ENCODE measurements at regions not wholly inside any gene's neighbourhood (a gene's known extent, or its start where the extent isn't known, plus 50 kb on each side); places are given as distances from the start of the nearest gene placed in this dataset.

DNA sequence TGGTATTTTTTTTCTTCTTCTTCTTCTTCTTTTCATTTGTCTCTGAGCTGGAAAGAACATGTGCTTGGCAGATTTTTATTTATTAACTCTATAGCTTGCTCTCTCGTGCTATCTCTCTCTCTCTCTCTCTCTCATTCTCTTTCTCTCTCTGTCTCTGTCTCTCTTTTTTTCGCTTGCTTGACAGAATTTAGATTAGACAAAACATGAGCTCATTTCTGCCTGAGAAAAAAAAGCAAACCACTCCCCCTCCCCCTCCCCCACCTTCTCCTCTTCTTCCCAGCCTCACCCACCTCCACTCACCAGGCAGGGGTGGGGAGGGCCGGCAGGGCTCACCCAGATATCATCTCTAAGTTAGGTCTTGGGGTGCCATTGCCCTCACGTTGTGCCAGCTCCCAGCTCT lies 81.5 kb downstream of the PJA1 start:
- intact Hi-C loops (cut with micrococcal nuclease): no loop called here

DNA sequence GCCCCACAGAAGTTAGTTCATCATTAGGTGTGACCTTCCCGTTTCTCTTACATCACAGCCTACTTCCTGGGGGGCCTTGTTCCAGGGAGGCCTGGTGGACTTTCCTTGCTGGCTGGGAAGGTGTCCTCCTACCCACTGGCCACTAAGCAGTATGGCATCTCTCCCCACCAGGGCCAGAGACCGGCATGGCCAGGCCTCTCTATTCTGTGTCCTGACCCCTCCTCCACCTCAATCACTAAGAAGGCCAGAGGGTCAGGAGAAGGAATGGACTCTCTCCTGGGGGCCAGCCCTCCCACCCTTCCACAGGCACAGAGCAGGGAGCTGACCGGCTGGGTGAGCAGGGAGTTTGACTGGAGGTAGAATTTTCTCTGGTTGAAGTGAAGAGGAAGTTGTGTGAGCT lies 81.9 kb downstream of the PJA1 start:
- intact Hi-C loops (cut with micrococcal nuclease): no loop called here

DNA sequence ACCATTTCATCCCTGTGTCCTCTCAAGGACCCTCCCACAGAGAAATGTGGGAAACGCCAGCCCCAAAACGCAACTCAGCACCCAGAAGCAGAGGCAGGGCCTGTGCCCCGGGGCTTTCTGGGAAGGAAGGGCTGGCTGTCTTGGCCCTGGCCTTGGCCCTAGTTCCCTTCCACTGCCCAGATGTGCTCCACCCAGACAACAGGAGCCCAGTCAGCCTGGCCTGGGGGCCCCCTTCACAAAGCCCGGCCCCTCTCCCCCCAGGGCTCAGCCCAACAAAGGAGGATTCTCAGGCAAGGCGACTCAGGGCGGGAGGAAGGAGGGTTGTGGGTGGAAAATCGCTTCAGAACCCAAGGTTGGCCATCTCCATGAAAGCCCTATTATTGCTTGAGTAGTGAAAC lies 82.5 kb downstream of the PJA1 start:
- intact Hi-C loops (cut with micrococcal nuclease): no loop called here

DNA sequence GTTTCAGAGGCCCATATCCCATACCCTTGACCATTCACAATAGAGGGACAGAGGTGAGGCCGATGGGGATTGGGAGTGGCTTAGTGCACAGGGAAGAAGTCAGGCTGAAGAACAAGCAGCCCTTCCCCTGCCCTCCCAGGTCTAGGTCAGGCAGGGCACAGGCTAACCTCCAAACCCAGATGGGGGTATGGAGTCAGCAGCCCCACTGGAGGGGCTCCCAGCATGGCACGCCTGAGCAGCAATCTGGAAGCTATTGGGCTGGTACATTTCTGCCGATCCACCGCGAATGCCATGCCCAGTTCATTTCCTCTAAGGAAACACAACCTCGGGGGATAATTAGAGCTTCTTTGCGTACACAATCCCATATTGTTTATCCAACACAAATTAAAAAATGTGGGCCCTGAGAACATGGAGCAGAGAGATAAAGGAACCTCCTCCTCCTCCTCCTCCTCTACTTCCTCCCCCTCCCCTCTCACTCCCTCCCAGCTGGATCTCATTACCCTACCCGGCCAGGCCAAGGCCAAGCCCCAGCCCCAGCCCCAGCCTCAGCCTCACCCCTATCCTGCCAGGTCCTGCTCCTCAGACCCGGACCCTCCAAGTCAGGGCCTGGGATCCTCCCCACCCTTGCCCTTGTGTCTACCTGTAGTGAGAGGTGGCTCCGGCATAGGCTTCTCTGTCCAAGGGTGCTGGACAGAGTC lies 83.0 kb downstream of the PJA1 start:
- intact Hi-C loops (cut with micrococcal nuclease): no loop called here

DNA sequence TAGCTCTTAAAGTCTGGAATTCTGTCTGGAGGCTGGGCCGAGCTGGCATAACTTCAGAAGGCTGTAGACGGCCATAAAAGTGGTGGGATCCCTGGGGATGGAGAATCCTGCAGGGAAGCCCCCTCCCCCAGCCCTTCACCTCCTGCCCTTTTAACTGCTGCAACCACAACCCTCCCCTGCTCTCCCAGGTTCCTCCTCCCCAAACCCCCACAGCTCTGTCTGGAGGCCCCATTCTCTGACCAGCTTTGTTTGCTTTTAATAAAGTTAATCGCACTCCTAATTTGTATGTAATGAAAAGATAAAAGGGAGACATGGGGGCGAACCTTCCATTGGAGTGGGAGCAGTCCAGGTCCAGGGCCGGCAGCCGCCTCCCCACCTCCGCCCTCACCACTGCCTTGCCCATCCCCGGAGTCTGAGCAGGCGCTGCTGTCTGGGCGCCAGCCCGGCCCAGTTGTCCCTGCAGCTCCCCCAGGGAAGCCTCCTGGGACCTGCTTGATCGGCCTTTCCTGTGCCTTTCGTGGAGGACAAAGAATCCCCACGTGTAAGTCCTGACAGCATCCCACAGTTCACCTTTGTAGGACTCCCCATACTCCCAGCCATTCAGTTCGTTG lies 84.3 kb downstream of the PJA1 start:
- intact Hi-C loops (cut with micrococcal nuclease): no loop called here

DNA sequence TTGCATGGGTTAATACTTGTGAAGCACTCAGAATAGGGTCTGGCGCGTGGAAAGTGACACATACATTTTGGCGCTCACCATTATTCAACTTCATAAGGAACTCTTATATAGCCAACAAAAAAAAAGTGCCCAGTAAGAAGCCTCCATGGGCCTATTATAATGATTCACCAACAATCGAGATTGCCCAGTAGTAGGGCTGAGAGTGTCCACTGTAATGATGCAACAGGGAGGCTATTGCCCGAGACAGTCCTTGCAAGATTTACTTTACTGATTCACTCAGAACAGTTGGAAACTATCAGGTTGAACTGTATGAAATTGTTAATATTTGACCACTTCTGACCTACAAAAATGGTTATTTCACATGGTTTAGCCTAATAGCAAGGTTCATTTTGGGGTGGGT lies 86.0 kb downstream of the PJA1 start:
- intact Hi-C loops (cut with micrococcal nuclease): no loop called here

DNA sequence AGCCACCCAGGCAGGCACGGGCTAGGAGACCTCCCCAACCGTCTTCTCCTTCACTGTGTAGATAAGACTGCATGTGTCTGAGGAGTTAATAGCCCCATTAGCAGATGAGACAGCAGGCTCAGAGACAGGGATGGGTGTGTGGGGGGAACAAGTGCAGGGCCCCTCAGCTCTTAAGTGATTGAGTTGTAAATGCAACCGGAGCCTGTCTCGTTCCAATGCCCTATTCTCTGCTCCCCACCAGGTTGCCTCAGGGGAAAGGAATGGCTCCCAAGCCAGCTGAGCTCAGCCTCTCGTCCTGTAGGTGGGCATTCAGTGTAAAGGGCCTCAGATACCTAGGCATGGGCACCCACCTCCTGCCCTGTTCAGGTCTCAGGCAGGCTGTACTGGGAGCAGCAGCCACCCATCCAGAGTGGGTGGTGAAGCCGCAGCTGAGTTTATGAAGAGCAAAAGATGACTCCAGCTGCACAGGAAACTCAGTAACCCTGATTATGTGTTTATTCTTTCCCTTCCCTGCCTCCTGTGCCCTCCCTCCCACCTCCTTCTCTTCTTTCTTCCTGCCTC lies 87.3 kb downstream of the PJA1 start:
- intact Hi-C loops (cut with micrococcal nuclease): no loop called here

DNA sequence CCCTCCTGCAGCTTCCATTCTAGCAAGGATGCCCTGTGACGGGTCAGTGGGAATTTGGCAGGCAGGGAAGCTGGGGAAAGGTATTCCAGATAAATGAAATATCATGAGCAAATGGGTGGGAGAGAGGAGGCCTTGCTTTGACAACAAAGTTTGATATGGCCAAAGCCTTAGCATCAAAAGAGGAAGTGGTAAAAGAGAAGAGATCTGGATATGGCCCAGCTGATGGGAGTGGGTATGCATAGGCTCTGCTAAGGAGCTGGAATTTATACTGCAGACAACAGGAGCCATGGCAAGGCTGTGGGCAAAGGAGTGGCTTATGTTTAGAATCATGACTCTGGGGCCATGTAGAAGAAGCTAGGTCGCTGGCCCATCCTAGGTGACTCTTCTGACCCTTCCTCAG lies 89.2 kb downstream of the PJA1 start:
- intact Hi-C loops (cut with micrococcal nuclease): no loop called here

DNA sequence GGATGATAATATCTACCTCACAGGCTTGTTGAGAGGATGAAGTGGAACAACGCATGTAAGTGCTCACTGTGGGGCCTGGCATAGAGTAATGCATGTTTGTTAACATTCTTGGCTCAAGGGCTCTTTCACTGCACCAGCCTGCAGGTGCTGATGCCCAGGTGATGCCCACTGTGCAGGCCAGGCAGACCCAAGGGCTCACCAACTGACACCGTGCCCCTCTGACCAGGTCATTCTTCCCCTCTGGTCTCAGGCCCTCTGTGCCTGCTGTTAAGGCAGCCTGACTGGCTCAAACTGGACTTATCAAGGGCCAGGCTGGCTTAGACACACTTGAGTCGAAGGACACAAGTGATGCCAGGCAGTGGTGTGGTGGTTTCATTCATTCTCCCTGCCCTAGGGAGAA lies 90.5 kb downstream of the PJA1 start:
- intact Hi-C loops (cut with micrococcal nuclease): no loop called here

DNA sequence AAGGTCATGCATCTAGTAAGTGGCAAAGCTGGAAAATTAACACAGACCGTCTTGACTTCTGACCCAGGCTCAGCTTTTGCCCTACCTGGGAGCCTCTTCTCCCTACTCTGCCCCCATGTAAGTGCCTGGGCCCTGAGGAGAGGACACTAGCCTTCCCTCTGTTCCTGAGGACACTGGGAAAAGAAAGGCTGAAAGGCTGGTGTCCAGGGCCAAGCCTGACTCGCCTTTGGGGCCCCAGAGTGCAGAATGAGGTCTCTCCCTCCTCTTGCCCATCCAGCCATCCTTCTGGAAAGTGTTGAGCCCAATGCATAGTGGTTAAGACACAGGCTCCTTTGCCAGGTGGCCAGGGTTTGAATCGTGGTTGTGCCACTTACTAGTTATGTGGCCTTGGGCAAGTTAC lies 91.5 kb downstream of the PJA1 start:
- intact Hi-C loops (cut with micrococcal nuclease): no loop called here

DNA sequence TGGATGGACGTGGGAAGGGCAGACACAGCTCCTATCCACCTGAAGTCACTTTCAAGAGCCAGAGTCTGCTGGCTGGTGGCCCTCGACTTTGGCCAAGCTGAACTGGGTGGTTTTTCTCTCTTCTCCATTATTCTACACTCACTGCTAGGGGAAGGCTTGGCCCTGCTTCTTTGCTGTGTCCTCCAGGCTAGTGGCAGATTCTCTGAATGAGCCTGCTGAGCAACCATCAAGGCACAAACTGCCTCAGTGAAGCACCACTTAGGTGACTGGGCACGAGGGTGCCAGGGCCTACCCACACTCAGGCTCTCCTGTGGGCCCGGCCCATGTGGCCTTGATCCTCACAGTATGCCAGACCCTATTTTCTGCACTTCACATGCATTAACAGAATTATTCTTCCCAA lies 92.0 kb downstream of the PJA1 start:
- intact Hi-C loops (cut with micrococcal nuclease): no loop called here

DNA sequence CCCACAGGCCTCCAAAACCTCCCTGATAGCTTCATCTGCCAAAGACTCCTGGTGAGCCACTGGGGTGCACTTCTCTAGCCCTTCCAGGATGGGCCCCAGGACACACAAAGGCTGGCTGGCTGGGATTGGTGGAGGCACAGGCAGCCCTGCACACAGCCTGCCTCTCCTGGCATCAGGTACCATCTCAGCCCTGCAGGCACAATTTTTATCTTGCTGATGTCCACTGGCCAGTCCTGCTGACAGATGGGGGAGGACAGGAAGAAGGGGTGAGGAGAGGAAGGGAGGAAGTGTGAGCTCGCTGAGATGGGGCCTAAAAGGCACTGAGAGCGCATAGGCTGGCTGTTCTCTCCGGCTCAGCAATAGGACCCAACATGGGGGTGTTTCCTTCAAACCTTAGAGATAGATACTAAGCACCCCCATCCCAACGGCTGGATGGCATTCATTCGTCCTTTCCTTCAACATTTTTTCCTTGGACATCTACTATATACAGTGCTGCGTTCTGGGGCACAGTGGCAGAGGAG lies 92.7 kb downstream of the PJA1 start:
- intact Hi-C loops (cut with micrococcal nuclease): no loop called here

DNA sequence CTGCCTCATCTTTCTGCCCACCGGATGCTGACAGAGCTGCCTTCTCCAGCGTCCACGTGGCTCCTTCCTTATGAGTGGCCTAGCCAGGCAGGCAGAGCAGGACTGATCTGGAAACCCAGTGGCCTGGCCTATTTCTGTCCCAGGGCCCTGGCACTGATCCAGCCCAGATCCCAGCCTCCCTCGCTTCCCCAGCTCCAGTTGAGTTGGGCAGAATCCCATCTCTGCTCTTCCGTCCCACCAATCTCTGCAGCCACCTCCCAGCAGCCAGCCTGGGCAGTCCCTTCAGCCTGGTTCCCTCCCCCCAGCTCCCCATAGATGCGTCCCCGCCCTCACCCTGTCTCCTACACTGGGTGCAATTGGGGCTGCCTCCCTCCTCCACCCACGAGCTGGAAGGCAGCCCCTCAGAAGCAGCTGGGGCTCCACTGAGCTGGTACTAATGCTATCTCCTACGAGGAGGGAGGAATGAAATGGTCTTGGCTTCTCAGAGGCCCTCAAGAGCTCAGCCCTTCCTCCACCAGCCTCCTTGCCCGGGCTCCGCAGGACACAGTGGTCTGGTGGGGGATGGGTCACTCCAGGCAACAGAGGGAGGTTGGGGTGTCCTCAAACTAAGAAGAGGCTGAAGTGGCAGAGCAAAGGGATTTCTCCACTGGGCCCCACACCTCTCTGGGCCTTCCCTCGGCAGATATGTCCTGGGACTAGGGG lies 94.2 kb downstream of the PJA1 start:
- intact Hi-C loops (cut with micrococcal nuclease): no loop called here

DNA sequence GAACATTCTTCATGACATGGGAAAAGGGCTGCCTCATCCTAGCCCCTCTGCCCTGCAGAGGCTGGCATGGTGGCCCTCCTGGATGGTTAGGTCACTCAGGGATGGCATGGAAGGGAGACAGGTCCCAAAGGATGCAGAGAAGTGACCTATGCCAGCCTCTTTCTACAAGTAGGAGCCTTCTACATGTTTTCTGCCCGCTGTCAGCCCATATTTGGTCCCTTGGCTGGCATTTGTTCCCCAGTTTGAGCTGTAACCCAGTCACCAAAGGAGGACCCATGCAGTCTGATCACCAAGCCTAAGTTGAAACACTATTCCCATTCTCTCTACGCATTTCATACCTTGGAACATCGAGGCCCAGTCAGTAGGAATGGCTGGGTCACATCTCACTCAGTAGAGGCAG lies 95.4 kb downstream of the PJA1 start:
- intact Hi-C loops (cut with micrococcal nuclease): no loop called here

DNA sequence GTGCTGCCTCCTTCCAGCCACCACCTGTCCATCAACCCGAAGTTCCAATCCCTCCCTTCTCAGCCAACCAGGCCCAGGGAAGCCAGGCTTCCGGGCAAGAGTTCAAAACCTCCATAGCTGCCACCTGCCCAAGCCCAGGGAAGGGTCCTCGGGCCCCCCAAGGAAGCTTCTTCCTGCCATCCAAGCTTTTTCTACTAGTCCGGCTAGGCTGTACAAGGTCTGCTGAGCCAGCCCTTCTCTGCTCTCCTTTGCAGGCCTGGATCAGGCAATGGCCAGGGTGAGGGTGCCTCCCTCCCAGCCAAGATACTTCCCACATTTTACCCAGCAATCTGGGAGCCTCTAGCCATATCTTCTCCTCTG lies 96.2 kb downstream of the PJA1 start:
- intact Hi-C loops (cut with micrococcal nuclease): no loop called here

DNA sequence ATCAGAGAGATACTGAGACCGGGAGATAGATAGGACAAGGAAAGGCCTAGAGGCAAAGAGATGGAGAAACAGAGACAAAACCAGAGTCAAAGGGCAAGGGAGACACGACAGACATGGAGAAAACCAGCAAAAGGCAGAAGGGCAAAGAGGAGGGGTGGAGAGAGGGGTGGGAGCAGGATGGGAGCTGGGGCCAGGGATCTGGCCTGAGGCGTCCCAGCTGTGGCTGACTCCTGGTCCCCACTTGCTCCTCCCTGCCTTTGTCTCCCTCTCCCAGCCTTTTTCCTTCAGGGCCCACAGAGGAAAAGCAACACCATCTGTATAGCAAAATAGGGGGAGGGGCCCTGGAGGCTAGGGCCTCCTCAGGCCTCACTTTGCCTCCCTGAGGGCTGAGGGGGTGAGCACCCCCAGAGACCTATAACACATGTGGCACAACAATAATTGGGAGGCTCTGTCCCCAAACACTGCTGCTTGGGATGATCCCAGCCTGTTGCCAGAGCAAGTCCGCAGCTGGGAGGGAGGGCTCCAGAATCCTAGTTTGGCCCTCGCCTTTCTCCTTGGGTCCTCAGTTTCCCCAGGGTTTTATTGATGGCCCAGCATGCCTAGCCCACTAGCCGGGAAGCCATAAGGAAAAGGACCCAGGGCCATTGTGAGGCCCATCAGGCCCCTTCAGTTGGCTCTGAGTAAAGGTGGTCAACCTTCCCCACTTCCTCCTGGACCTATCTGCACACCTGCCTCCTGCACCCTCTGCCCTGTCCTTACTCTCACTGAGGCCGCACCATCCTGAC lies 96.8 kb downstream of the PJA1 start:
- intact Hi-C loops (cut with micrococcal nuclease): no loop called here

DNA sequence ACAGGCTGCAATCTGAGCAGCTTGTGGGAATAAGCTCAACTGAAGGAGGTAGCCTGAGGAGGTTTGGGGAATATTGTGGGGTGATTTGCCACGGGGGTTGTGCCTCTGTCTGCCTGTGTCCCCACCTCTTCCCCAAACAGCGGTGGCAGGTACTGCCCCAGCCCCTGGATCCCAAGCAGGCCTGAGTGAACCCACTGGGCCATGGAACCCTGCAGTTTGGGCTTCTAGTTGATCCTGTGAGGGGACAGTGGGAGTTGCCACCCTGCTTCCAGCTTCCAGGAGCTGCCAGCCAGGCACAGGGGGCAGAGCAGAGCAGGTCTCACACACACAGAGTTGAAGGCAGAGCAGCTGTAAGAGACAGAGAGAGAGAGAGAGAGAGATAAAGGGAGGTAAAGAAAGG lies 97.4 kb downstream of the PJA1 start:
- intact Hi-C loops (cut with micrococcal nuclease): no loop called here

DNA sequence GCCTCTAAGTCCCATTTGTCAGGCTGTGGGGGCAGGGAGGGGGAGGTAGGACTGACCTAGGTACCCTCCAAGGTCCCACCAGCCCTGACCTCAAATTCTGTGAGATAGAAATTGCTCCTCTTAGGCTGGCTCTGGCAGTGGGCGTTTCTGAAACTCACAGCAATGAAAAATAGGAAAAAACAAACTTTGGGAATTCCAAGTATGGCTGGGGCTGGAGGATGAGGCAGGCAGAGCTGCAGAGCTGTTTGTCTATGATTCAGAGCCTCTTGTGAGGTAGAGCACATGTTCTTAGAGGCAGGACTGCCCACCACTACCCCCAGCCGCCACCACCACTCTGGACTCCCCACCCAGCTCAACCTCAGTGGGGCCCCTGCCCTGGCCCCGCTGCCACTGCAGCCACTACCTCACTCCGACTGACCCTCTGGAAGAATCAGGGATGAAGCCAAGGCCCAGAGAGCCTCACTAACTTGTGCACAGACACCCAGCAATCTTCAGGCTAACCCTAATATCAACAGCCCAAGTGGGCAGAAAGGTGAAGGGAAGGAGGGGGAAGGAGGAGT lies 98.2 kb downstream of the PJA1 start:
- intact Hi-C loops (cut with micrococcal nuclease): no loop called here

DNA sequence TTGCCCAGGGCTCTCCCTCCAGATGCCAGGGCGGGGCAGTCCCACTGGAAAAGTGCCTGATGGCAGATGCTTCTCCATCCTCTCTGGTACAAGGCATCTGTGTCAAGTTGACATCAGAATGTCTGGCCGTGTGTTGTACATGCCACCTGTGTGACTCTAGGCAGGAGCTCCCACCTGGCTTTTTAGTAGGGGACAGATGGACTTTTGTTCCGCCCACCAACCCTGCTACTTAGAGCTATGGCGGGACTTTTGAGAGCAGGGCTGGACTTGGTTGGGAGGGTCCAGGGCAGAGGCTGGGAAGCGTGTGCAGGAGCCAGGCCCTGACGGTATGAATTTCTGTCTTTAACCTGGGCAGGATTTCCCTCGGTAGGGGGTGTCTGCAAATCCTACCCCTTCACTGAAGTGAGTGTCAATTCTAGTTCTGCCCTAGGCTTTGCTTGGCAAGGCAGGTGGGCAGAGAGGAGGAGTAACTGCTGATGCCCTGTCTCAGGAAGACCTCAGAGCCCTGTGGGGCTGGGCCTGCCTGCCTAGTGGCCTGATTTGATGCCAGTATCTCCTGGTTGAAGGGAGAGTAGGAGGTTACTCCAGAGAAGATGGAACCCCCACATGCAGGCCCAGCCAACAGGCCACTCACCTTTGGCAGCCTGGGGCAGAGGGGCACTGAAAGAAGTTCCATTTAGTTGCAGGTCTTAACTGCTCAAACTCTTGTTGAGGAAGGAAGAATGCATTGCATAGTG lies 99.1 kb downstream of the PJA1 start:
- intact Hi-C loops (cut with micrococcal nuclease): no loop called here

DNA sequence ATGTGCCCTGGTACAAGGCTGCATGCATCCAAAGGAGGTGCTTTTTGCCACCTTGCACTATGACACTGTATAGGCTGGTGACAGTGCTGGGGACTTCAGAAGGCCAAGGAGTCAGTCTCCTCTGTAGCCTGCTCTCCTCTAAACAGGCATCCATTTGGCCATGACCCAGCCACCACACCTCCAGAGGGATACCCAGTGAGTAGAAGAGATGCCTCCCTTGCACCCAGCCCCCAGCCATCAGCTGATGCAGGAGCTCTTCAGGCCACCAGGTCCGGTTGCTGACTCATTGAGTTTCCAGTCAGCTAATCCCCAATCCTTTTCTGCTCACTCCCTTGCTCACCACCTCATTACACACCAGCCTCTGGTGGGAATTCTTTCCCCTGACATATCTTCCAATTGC lies 99.8 kb downstream of the PJA1 start:
- intact Hi-C loops (cut with micrococcal nuclease): no loop called here

DNA sequence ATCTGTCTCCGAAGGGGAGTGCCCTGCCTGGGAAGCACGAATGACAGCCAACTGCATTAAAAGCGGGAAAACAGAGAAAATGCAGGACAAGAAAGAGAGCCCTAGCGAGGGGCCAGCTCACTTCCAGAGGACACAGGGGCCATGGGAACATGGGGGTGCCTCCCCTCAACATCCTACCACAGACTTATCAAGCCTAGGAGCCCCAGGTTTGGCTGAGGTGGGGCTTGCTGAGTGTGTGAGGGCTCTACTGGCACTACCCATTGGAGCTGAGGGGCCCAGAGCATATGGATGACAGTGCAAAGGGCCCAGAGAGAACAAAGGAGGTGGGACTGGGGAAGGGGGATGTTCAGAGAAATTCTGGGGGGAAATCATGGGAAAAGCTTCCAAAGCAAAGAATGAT lies 101.8 kb downstream of the PJA1 start:
- intact Hi-C loops (cut with micrococcal nuclease): no loop called here
